CD14-positive monocyte (primary cell): ENCODE measurements at regions not wholly inside any gene's neighbourhood (a gene's known extent, or its start where the extent isn't known, plus 50 kb on each side); places are given as distances from the start of the nearest gene placed in this dataset.

Experiments used
- DNase-seq, 3 donors: peaks; one replicate each; pipeline ENCODE4 v3.0.0-alpha.2; 2011 to 2022
- H2AFZ ChIP-seq: 2 replicates; pipeline ENCODE4 v1.6.0; 2012; ENCODE audit warnings: mild to moderate bottlenecking, low read depth, low read length, inconsistent platforms; ENCODE audit not compliant: insufficient read depth, poor library complexity, severe bottlenecking
- H3K27ac ChIP-seq, 2 donors: 1 replicate in 1 of 2; 2 replicates in 1 of 2; pipeline ENCODE4 v1.5.1; 2012 to 2013; ENCODE audit warnings: low read length in 2 of 2, control low read depth in 1 of 2, inconsistent platforms in 1 of 2, low read depth in 1 of 2, mild to moderate bottlenecking in 1 of 2
- H3K27me3 ChIP-seq, 2 donors: one replicate each; pipeline versions ENCODE4 v1.6.0 to v1.6.1; 2011 to 2013; ENCODE audit warnings: low read length in 2 of 2; ENCODE audit not compliant: control insufficient read depth in 2 of 2, insufficient read depth in 2 of 2
- H3K36me3 ChIP-seq, 2 donors: replicated peaks in 1 of 2; 1 replicate in 1 of 2; 2 replicates in 1 of 2; pipeline versions ENCODE4 v1.5.1 to v1.6.1; 2012 to 2013; ENCODE audit warnings: low read length in 2 of 2, control low read depth in 1 of 2, inconsistent platforms in 1 of 2, mild to moderate bottlenecking in 1 of 2; ENCODE audit not compliant: insufficient read depth in 2 of 2, control insufficient read depth in 1 of 2
- H3K4me1 ChIP-seq, 2 donors: 1 replicate in 1 of 2; 2 replicates in 1 of 2; pipeline versions ENCODE4 v1.5.1 to v1.6.1; 2012 to 2013; ENCODE audit warnings: low read length in 2 of 2, control low read depth in 1 of 2, inconsistent platforms in 1 of 2, mild to moderate bottlenecking in 1 of 2, moderate library complexity in 1 of 2; ENCODE audit not compliant: insufficient read depth in 2 of 2, control insufficient read depth in 1 of 2
- H3K4me2 ChIP-seq: replicated peaks from 2 replicates; pipeline ENCODE3; 2012; ENCODE audit warnings: low read length, moderate library complexity, mild to moderate bottlenecking; ENCODE audit not compliant: poor library complexity, severe bottlenecking; ENCODE audit errors: extremely low read depth
- H3K4me3 ChIP-seq, 3 experiments: fragments of 200-600 bp in 1 of 3; sonication (generic) in 1 of 3; replicated peaks in 1 of 3; 1 replicate in 2 of 3; 2 replicates in 1 of 3; pipeline ENCODE4 v1.5.1; 2011 to 2013; ENCODE audit warnings: low read length in 3 of 3, mild to moderate bottlenecking in 3 of 3, control low read depth in 2 of 3, low read depth in 2 of 3, inconsistent platforms in 1 of 3, moderate library complexity in 1 of 3
- H3K79me2 ChIP-seq: 2 replicates; pipeline ENCODE4 v1.6.0; 2012; ENCODE audit warnings: mild to moderate bottlenecking, control low read depth, inconsistent platforms, low read length, moderate library complexity; ENCODE audit not compliant: insufficient read depth
- H3K9ac ChIP-seq: 2 replicates; pipeline ENCODE4 v1.6.0; 2017; ENCODE audit warnings: low read length, mild to moderate bottlenecking; ENCODE audit not compliant: insufficient read depth, poor library complexity, severe bottlenecking
- H3K9me3 ChIP-seq, 2 donors: replicated peaks in 1 of 2; 1 replicate in 1 of 2; 2 replicates in 1 of 2; pipeline versions ENCODE4 v1.5.1 to v1.6.1; 2012 to 2013; ENCODE audit warnings: low read length in 2 of 2, control low read depth in 1 of 2; ENCODE audit not compliant: control insufficient read depth in 1 of 2, insufficient read depth in 1 of 2
- H4K20me1 ChIP-seq: 2 replicates; pipeline ENCODE4 v1.6.0; 2012; ENCODE audit warnings: mild to moderate bottlenecking, low read length, control low read depth, moderate library complexity; ENCODE audit not compliant: insufficient read depth
- H3K27ac Mint-ChIP-seq, 7 donors: one replicate each; pipeline ENCODE4 v1.8.0; 2020; ENCODE audit warnings: mild to moderate bottlenecking in 7 of 7, mixed read lengths in 7 of 7, moderate library complexity in 6 of 7, inconsistent platforms in 2 of 7
- H3K27me3 Mint-ChIP-seq, 3 donors: one replicate each; pipeline ENCODE4 v1.8.0; 2021 to 2022; ENCODE audit warnings: low read depth in 3 of 3, mild to moderate bottlenecking in 3 of 3, mixed read lengths in 3 of 3, moderate library complexity in 3 of 3, inconsistent platforms in 1 of 3
- H3K36me3 Mint-ChIP-seq, 2 donors: one replicate each; pipeline ENCODE4 v1.8.0; 2020; ENCODE audit warnings: mixed read lengths in 2 of 2, inconsistent platforms in 1 of 2, mild to moderate bottlenecking in 1 of 2
- H3K4me1 Mint-ChIP-seq: one replicate; pipeline ENCODE4 v1.8.0; 2020; ENCODE audit warnings: mild to moderate bottlenecking, mixed read lengths
- H3K4me3 Mint-ChIP-seq, 2 donors: one replicate each; pipeline ENCODE4 v1.8.0; 2020; ENCODE audit warnings: mild to moderate bottlenecking in 2 of 2, mixed read lengths in 2 of 2, moderate library complexity in 1 of 2
- H3K9me3 Mint-ChIP-seq, 7 donors: one replicate each; pipeline ENCODE4 v1.8.0; 2020 to 2022; ENCODE audit warnings: mixed read lengths in 7 of 7, mild to moderate bottlenecking in 6 of 7, moderate library complexity in 6 of 7, inconsistent platforms in 2 of 7
- CTCF ChIP-seq: fragments of 200-600 bp; IDR thresholded peaks from one replicate; pipeline ENCODE4 v1.8.0; 2022; ENCODE audit warnings: antibody characterized with exemption, mild to moderate bottlenecking
- WGBS: methylation state at CpG from one replicate; pipeline ENCODE4 v1.1.5; 2013; ENCODE audit warnings: missing lambda C conversion rate; ENCODE audit not compliant: insufficient coverage; 5-methylcytosine and 5-hydroxymethylcytosine counted together
- intact Hi-C, 2 donors: fragments of 100-400 bp; cut with micrococcal nuclease; formaldehyde crosslinking; loops; one replicate each; pipeline versions ENCODE4 v1.15.0 to v1.15.1; 2023

- Histone ChIP-seq H3K4me2 (no peak overlapping the region), H3K4me1 (no peaks in the 10 kb centered on the region), H2AFZ (no peak overlapping the region), H3K9me3 (no peaks in the 10 kb centered on the region), H3K4me3 (no peak overlapping the region), H3K27me3 (peaks cover 4 to 40% of the 10 kb centered on the region in 2 donors), H3K9ac (no peak overlapping the region), H3K79me2 (no peaks in the 10 kb centered on the region), H3K36me3 (no peaks in the 10 kb centered on the region), H4K20me1 (no peaks in the 10 kb centered on the region), H3K27ac (no peak overlapping the region)
- Mint-ChIP-seq H3K4me3 (no peak overlapping the region), H3K9me3 (peaks cover 0 to 10% (median 2%) of the 10 kb centered on the region in 7 donors), H3K4me1 (no peaks in the 10 kb centered on the region), H3K27ac (no peak overlapping the region), H3K36me3 (no peaks in the 10 kb centered on the region), H3K27me3 (peaks cover 31 to 40% (median 36%) of the 10 kb centered on the region in 3 donors)
- DNase-seq, result no peak
- intact Hi-C loops, result no loop called here
- WGBS, result 82% methylated on average over 3 of the region's 6 CpGs
- no peak for TF ChIP-seq CTCF
These were observed 222.3 kb upstream of the MGAT5 start for GRCh38 chr2:134031539-134031938.

- H3K27me3 Mint-ChIP-seq, result peaks cover 7 to 18% (median 8%) of the 10 kb centered on the region in 3 donors
- Histone ChIP-seq H3K27me3 (peaks cover 0 to 4% of the 10 kb centered on the region in 2 donors), H3K9ac (no peak overlapping the region), H4K20me1 (no peaks in the 10 kb centered on the region), H3K79me2 (no peaks in the 10 kb centered on the region), H3K4me2 (no peak overlapping the region), H3K9me3 (peaks cover 0 to 3% of the 10 kb centered on the region in 2 donors), H3K4me1 (no peaks in the 10 kb centered on the region), H3K27ac (no peak overlapping the region), H3K4me3 (no peak overlapping the region), H3K36me3 (no peaks in the 10 kb centered on the region), H2AFZ (no peak overlapping the region)
- H3K4me3 Mint-ChIP-seq, result no peak overlapping the region
- intact Hi-C loops, result no loop called here
- H3K4me1 Mint-ChIP-seq, result peaks cover 8% of the 10 kb centered on the region
- WGBS, result 100% methylated on average over 2 of the region's 5 CpGs
- peaks cover 4 to 17% (median 13%) of the 10 kb centered on the region in 7 donors for H3K9me3 Mint-ChIP-seq
- no peak overlapping the region for H3K27ac Mint-ChIP-seq
- H3K36me3 Mint-ChIP-seq, result no peaks in the 10 kb centered on the region
- DNase-seq, result no peak
- TF ChIP-seq CTCF, result no peak
These were observed 218.1 kb upstream of the MGAT5 start for GRCh38 chr2:134035605-134036370.
